IMR-90 (cell line): ENCODE measurements at regions not wholly inside any gene's neighbourhood (a gene's known extent, or its start where the extent isn't known, plus 50 kb on each side); places are given as distances from the start of the nearest gene placed in this dataset.

ENCODE experiments used
- ATAC-seq: fragments of 200-7000 bp; cut with Tn5 transposase; 2 replicates; pipeline ENCODE4 v1.9.1; 2020; ENCODE audit warnings: low read depth, mild to moderate bottlenecking, moderate library complexity
- BruUV-seq: library from RNA; stranded (reverse); fragments of 400-500 nt; replicated peaks from 2 replicates; lab custom pipeline; 2021; lab: Mats Ljungman, UMichigan
- CTCF ChIA-PET: fragments of 300-600 bp; formaldehyde crosslinking; extraction: SDS; loops from one replicate; lab custom pipeline; 2021; ENCODE audit warnings: antibody characterized with exemption; lab: Yijun Ruan, JAX
- POLR2A ChIA-PET: fragments of 300-600 bp; sonication (Branson Sonifier 250); formaldehyde crosslinking; loops from one replicate; lab custom pipeline; 2022; ENCODE audit warnings: antibody characterized with exemption; ENCODE audit not compliant: unreplicated experiment; lab: Charles Lee
- DNase-seq: peaks from one replicate; pipeline ENCODE4 v3.0.0; 2013
- H2AFZ ChIP-seq: replicated peaks from 2 replicates; pipeline ENCODE3; 2013; ENCODE audit warnings: low read length, mild to moderate bottlenecking; ENCODE audit not compliant: poor library complexity
- H2AK5ac ChIP-seq: 2 replicates; pipeline ENCODE4 v1.6.1; 2013; ENCODE audit warnings: low read depth, low read length, inconsistent platforms
- H2AK9ac ChIP-seq: replicated peaks from 2 replicates; pipeline ENCODE3; 2013; ENCODE audit warnings: mild to moderate bottlenecking, low read depth, low read length, moderate library complexity; ENCODE audit not compliant: poor library complexity
- H2BK120ac ChIP-seq: 2 replicates; pipeline ENCODE4 v1.6.1; 2013; ENCODE audit warnings: low read depth, low read length, inconsistent platforms
- H2BK15ac ChIP-seq: 3 replicates; pipeline ENCODE4 v1.6.1; 2013; ENCODE audit warnings: low read depth, low read length, inconsistent platforms
- H2BK20ac ChIP-seq: 2 replicates; pipeline ENCODE4 v1.6.1; 2013; ENCODE audit warnings: low read depth, mild to moderate bottlenecking, inconsistent platforms, low read length, moderate library complexity
- H2BK5ac ChIP-seq: 2 replicates; pipeline ENCODE4 v1.6.1; 2013; ENCODE audit warnings: mild to moderate bottlenecking, low read depth, low read length, inconsistent platforms; ENCODE audit not compliant: poor library complexity, severe bottlenecking
- H3K14ac ChIP-seq: replicated peaks from 2 replicates; pipeline ENCODE4 v1.6.1; 2013; ENCODE audit warnings: low read depth, low read length, inconsistent platforms
- H3K18ac ChIP-seq: 2 replicates; pipeline ENCODE4 v1.6.1; 2013; ENCODE audit warnings: low read depth, low read length, control low read depth
- H3K23ac ChIP-seq: 2 replicates; pipeline ENCODE4 v1.6.1; 2013; ENCODE audit warnings: low read depth, low read length, inconsistent platforms
- H3K27ac ChIP-seq: 2 replicates; pipeline ENCODE4 v1.5.1; 2013; ENCODE audit warnings: mild to moderate bottlenecking, control low read depth, low read length; ENCODE audit not compliant: insufficient read depth
- H3K27me3 ChIP-seq: 2 replicates; pipeline ENCODE4 v1.6.1; 2013; ENCODE audit warnings: low read length; ENCODE audit not compliant: control insufficient read depth, insufficient read depth
- H3K36me3 ChIP-seq: 2 replicates; pipeline ENCODE4 v1.6.1; 2013; ENCODE audit warnings: low read length, mixed read lengths; ENCODE audit not compliant: control insufficient read depth, insufficient read depth
- H3K4ac ChIP-seq: 2 replicates; pipeline ENCODE4 v1.6.1; 2013; ENCODE audit warnings: low read depth, low read length, inconsistent platforms
- H3K4me1 ChIP-seq: 2 replicates; pipeline ENCODE4 v1.6.1; 2013; ENCODE audit warnings: low read length, mixed read lengths; ENCODE audit not compliant: control insufficient read depth, insufficient read depth
- H3K4me2 ChIP-seq: 2 replicates; pipeline ENCODE4 v1.6.1; 2013; ENCODE audit warnings: low read depth, mild to moderate bottlenecking, control low read depth, low read length, moderate library complexity
- H3K4me3 ChIP-seq: 2 replicates; pipeline ENCODE4 v1.5.1; 2013; ENCODE audit warnings: low read depth, mild to moderate bottlenecking, control low read depth, low read length, moderate library complexity; ENCODE audit not compliant: insufficient read depth
- H3K56ac ChIP-seq: 2 replicates; pipeline ENCODE4 v1.6.1; 2013; ENCODE audit warnings: low read length, inconsistent platforms; ENCODE audit not compliant: insufficient read depth; ENCODE audit errors: extremely low read depth
- H3K79me1 ChIP-seq, 2 experiments: 2 replicates each; pipeline ENCODE4 v1.6.1; 2013; ENCODE audit warnings: low read length in 2 of 2, inconsistent platforms in 1 of 2, low read depth in 1 of 2
- H3K9ac ChIP-seq: 2 replicates; pipeline ENCODE4 v1.6.1; 2013; ENCODE audit warnings: low read depth, low read length, control low read depth
- H3K9me1 ChIP-seq: 2 replicates; pipeline ENCODE4 v1.6.1; 2013; ENCODE audit warnings: low read length, inconsistent platforms; ENCODE audit not compliant: insufficient read depth
- H3K9me3 ChIP-seq: 2 replicates; pipeline ENCODE4 v1.6.1; 2013; ENCODE audit warnings: low read length; ENCODE audit not compliant: control insufficient read depth, insufficient read depth
- H4K20me1 ChIP-seq: 2 replicates; pipeline ENCODE4 v1.6.1; 2013; ENCODE audit warnings: low read length, inconsistent platforms; ENCODE audit not compliant: insufficient read depth
- H4K5ac ChIP-seq: 2 replicates; pipeline ENCODE4 v1.6.1; 2013; ENCODE audit warnings: mild to moderate bottlenecking, low read depth, low read length, control low read depth
- H4K8ac ChIP-seq, 2 experiments: 2 replicates each; pipeline ENCODE4 v1.6.1; 2013; ENCODE audit warnings: low read depth in 2 of 2, low read length in 2 of 2, control low read depth in 1 of 2, inconsistent platforms in 1 of 2
- H4K91ac ChIP-seq: 2 replicates; pipeline ENCODE4 v1.6.1; 2013; ENCODE audit warnings: low read depth, low read length, inconsistent platforms; ENCODE audit not compliant: insufficient read depth
- CEBPB ChIP-seq: IDR thresholded peaks from 2 replicates; pipeline ENCODE4 v1.6.1; 2012; ENCODE audit warnings: low read depth, low read length, improper control_type of control experiment
- FOS ChIP-seq: fragments of 150-350 bp; IDR thresholded peaks from 2 replicates; pipeline ENCODE4 v1.6.1; 2016; ENCODE audit warnings: low read depth, low read length
- MXI1 ChIP-seq: IDR thresholded peaks from 2 replicates; pipeline ENCODE4 v1.6.1; 2012; ENCODE audit warnings: low read depth, mild to moderate bottlenecking, low read length, moderate library complexity, borderline replicate concordance
- POLR2A ChIP-seq: IDR thresholded peaks from 2 replicates; pipeline ENCODE4 v1.6.1; 2012; ENCODE audit warnings: mild to moderate bottlenecking, low read depth, low read length
- WGBS, 2 experiments: methylation state at CpG; one replicate each; pipeline versions ENCODE4 v1.1.5 to v1.1.7; 2013; ENCODE audit warnings: missing lambda C conversion rate in 2 of 2; ENCODE audit not compliant: insufficient read length in 1 of 2; ENCODE audit errors: extremely low coverage in 2 of 2; 5-methylcytosine and 5-hydroxymethylcytosine counted together
- dilution Hi-C: fragments of 300-500 bp; cut with HindIII; formaldehyde crosslinking; loops from one replicate; pipeline ENCODE4 v1.14.3; 2018; ENCODE audit warnings: low sequenced_read_pairs; ENCODE audit not compliant: unreplicated experiment
- in situ Hi-C: fragments of 300-500 bp; cut with MboI; formaldehyde crosslinking; loops from 3 replicates; pipeline ENCODE4 v1.14.3; 2019; ENCODE audit warnings: low sequenced_read_pairs, inconsistent platforms, mixed read lengths
- intact Hi-C: fragments of 100-400 bp; cut with micrococcal nuclease; formaldehyde crosslinking; loops from 2 replicates; pipeline ENCODE4 v1.10.0; 2022

DNA sequence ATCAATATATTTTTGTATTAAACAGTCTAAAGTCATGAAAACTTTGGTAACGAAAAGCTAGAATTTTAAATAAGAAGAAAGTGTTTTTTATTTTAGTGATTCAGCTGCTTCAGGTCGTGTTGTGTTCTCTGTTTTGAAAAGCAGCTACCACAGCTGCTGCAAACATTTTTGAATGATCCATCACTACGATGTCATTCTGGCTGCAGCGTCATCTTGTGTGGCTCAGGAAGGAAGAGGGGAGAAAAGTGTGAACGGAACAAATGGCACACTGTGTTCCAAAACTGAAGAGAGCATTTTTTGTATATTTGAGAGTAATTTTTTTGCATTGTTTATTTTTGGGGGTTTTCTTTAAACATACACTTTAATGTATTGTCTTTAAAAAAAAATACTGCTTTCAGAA lies 323.0 kb upstream of the ADGRL2 start:
- no CpG with 5 or more reads among the region's 5 CpGs for WGBS, 2 experiments

More for the DNA sequence above, 323.0 kb upstream of the ADGRL2 start:
- Histone ChIP-seq H3K4me2 (peak overlapping the region; percentile 60; the same call in 1 of the 2 replicates), H3K27ac (no peak overlapping the region), H4K5ac (no peak overlapping the region), H2BK20ac (no peak overlapping the region), H3K56ac (no peak overlapping the region), H3K14ac (no peak overlapping the region), H2AK5ac (no peak overlapping the region), H2AFZ (no peak overlapping the region), H4K20me1 (no peaks in the 10 kb centered on the region), H3K4me3 (no peak overlapping the region), H3K23ac (no peak overlapping the region), H4K8ac (no peak overlapping the region), H2BK5ac (no peak overlapping the region), H3K9me3 (no peaks in the 10 kb centered on the region), H2AK9ac (no peak overlapping the region), H2BK15ac (no peak overlapping the region), H3K36me3 (no peaks in the 10 kb centered on the region), H2BK120ac (no peak overlapping the region), H3K79me1 (no peaks in the 10 kb centered on the region), H4K91ac (no peak overlapping the region), H3K4me1 (no peaks in the 10 kb centered on the region), H3K27me3 (no peaks in the 10 kb centered on the region), H3K9ac (no peak overlapping the region), H3K18ac (no peak overlapping the region), H3K9me1 (no peaks in the 10 kb centered on the region), H3K4ac (no peak overlapping the region)
- dilution Hi-C loops = no loop called here
- ATAC-seq = peak; percentile 62; the same call in 1 of the 2 replicates
- in situ Hi-C loops = no loop called here
- no peak for TF ChIP-seq MXI1
- TF ChIP-seq CEBPB = no peak
- TF ChIP-seq FOS = no peak
- no peak for TF ChIP-seq POLR2A
- intact Hi-C loops = no loop called here
- BruUV-seq = no TSS peak
- POLR2A ChIA-PET = no interaction called here
- peak; percentile 10 for DNase-seq
- CTCF ChIA-PET = no interaction called here
